Endothelial cell of umbilical vein (primary cell): ENCODE measurements at regions not wholly inside any gene's neighbourhood (a gene's known extent, or its start where the extent isn't known, plus 50 kb on each side); places are given as distances from the start of the nearest gene placed in this dataset.

Experiments
- BruUV-seq: library from RNA; stranded (reverse); fragments of 400-500 nt; replicated peaks from 2 replicates; lab custom pipeline; 2021; lab: Mats Ljungman, UMichigan
- CTCF ChIA-PET: fragments of 300-600, 350-600 bp; sonication (Branson Sonifier 250); formaldehyde crosslinking; loops from one replicate; lab custom pipeline; 2021; ENCODE audit warnings: antibody characterized with exemption, inconsistent platforms; lab: Charles Lee
- POLR2A ChIA-PET: fragments of 300-600, 350-600 bp; sonication (Branson Sonifier 250); formaldehyde crosslinking; loops from one replicate; lab custom pipeline; 2021; ENCODE audit warnings: antibody characterized with exemption, inconsistent platforms; lab: Charles Lee
- DNase-seq: peaks from one replicate; pipeline ENCODE4 v3.0.0-alpha.2; 2011; ENCODE audit warnings: low read depth, low spot score
- FAIRE-seq: peaks from 2 replicates; lab custom pipeline; 2011; peaks lifted over from hg19 to GRCh38; lab: Jason Lieb, UNC
- H2AFZ ChIP-seq: 2 replicates; pipeline ENCODE4 v1.6.0; 2012; ENCODE audit warnings: low read depth, low read length, control low read depth, inconsistent platforms
- H3K27ac ChIP-seq: 2 replicates; pipeline ENCODE4 v1.5.1; 2011; ENCODE audit warnings: low read depth, mild to moderate bottlenecking, control low read depth, low read length, moderate library complexity; ENCODE audit not compliant: insufficient read depth
- H3K27me3 ChIP-seq, 2 experiments: 2 replicates each; pipeline versions ENCODE4 v1.6.0 to v1.6.1; 2011; ENCODE audit warnings: low read length in 2 of 2, mixed read lengths in 1 of 2; ENCODE audit not compliant: control insufficient read depth in 2 of 2, insufficient read depth in 2 of 2
- H3K36me3 ChIP-seq, 2 experiments: 2 replicates in 1 of 2; 3 replicates in 1 of 2; pipeline ENCODE4 v1.5.1; 2011; ENCODE audit warnings: low read length in 2 of 2, mild to moderate bottlenecking in 1 of 2, moderate library complexity in 1 of 2; ENCODE audit not compliant: control insufficient read depth in 2 of 2, insufficient read depth in 2 of 2; ENCODE audit errors: extremely low read depth in 1 of 2
- H3K4me1 ChIP-seq: 3 replicates; pipeline ENCODE4 v1.5.1; 2011; ENCODE audit warnings: mild to moderate bottlenecking, low read length; ENCODE audit not compliant: control insufficient read depth, insufficient read depth; ENCODE audit errors: extremely low read depth
- H3K4me2 ChIP-seq: 2 replicates; pipeline ENCODE4 v1.6.1; 2011; ENCODE audit warnings: low read length, control low read depth, mixed read lengths; ENCODE audit not compliant: insufficient read depth
- H3K4me3 ChIP-seq, 3 experiments: fragments of 200-600 bp in 1 of 3; sonication (generic), shearing (Covaris generic) in 1 of 3; replicated peaks in 1 of 3; 2 replicates each; pipeline ENCODE4 v1.5.1; 2011 to 2016; ENCODE audit warnings: control low read depth in 3 of 3, low read length in 3 of 3, mild to moderate bottlenecking in 2 of 3, inconsistent platforms in 1 of 3, low read depth in 1 of 3, moderate library complexity in 1 of 3; ENCODE audit not compliant: insufficient read depth in 1 of 3
- H3K79me2 ChIP-seq: 2 replicates; pipeline ENCODE4 v1.6.0; 2012; ENCODE audit warnings: low read length, inconsistent platforms; ENCODE audit not compliant: control insufficient read depth, insufficient read depth
- H3K9ac ChIP-seq: replicated peaks from 2 replicates; pipeline ENCODE3; 2011; ENCODE audit warnings: low read length, control low read depth; ENCODE audit not compliant: insufficient read depth; ENCODE audit errors: extremely low read depth
- H3K9me1 ChIP-seq: replicated peaks from 3 replicates; pipeline ENCODE4 v1.6.0; 2011; ENCODE audit warnings: mild to moderate bottlenecking, low read length; ENCODE audit not compliant: control insufficient read depth, insufficient read depth; ENCODE audit errors: extremely low read depth
- H3K9me3 ChIP-seq: replicated peaks from 2 replicates; pipeline ENCODE4 v1.5.1; 2012; ENCODE audit warnings: low read length, inconsistent platforms; ENCODE audit not compliant: control insufficient read depth, insufficient read depth
- H4K20me1 ChIP-seq: replicated peaks from 2 replicates; pipeline ENCODE3; 2011; ENCODE audit warnings: mild to moderate bottlenecking, low read length; ENCODE audit not compliant: control insufficient read depth, insufficient read depth; ENCODE audit errors: extremely low read depth
- EZH2 ChIP-seq: IDR thresholded peaks from 2 replicates; pipeline ENCODE4 v1.6.1; 2012; ENCODE audit warnings: borderline replicate concordance, low read depth, mild to moderate bottlenecking, moderate library complexity, low read length, inconsistent platforms; ENCODE audit not compliant: severe bottlenecking
- FOS ChIP-seq: IDR thresholded peaks from 2 replicates; pipeline ENCODE4 v1.6.1; 2011; ENCODE audit warnings: mild to moderate bottlenecking, low read length, moderate library complexity, borderline replicate concordance; ENCODE audit not compliant: insufficient read depth
- GATA2 ChIP-seq: IDR thresholded peaks from 2 replicates; pipeline ENCODE4 v1.7.0; 2011; ENCODE audit warnings: low read depth, mild to moderate bottlenecking, moderate library complexity, mixed read lengths, low read length; ENCODE audit not compliant: insufficient read length, insufficient read depth
- JUN ChIP-seq: IDR thresholded peaks from 2 replicates; pipeline ENCODE4 v1.6.1; 2011; ENCODE audit warnings: borderline replicate concordance, low read depth; ENCODE audit not compliant: insufficient read length, insufficient read depth
- MYC ChIP-seq: IDR thresholded peaks from one replicate; pipeline ENCODE4 v1.6.1; 2011; ENCODE audit warnings: mild to moderate bottlenecking, low read depth, low read length
- POLR2A ChIP-seq: IDR thresholded peaks from 2 replicates; pipeline ENCODE4 v1.6.1; 2012; ENCODE audit warnings: low read depth, mild to moderate bottlenecking, control low read depth, low read length
- POLR2AphosphoS5 ChIP-seq: IDR thresholded peaks from 2 replicates; pipeline ENCODE4 v1.6.1; 2012; ENCODE audit warnings: low read depth, mild to moderate bottlenecking, control low read depth, low read length, moderate library complexity; ENCODE audit not compliant: insufficient read depth
- dilution Hi-C: fragments of 300-500 bp; cut with MboI; formaldehyde crosslinking; loops from one replicate; pipeline ENCODE4 v1.15.0; 2019; ENCODE audit warnings: low sequenced_read_pairs; ENCODE audit not compliant: extremely low pct_ligation_motif_present
- intact Hi-C: fragments of 100-400 bp; cut with micrococcal nuclease; formaldehyde crosslinking; loops from one replicate; pipeline ENCODE4 v1.10.0; 2022
- TF ChIP-seq, protein P1 (sequence below), 2 donors: IDR thresholded peaks; 1 replicate in 1 of 2; 2 replicates in 1 of 2; pipeline ENCODE4 v1.5.1; 2011; ENCODE audit warnings: low read length in 2 of 2, mild to moderate bottlenecking in 2 of 2, moderate library complexity in 2 of 2, control low read depth in 1 of 2, inconsistent platforms in 1 of 2, low read depth in 1 of 2; ENCODE audit not compliant: insufficient read depth in 1 of 2; ENCODE audit errors: extremely low read depth in 1 of 2
- TF ChIP-seq, protein P2 (sequence below): IDR thresholded peaks from 2 replicates; pipeline ENCODE4 v1.6.1; 2011; ENCODE audit not compliant: insufficient read depth, insufficient read length

DNA sequence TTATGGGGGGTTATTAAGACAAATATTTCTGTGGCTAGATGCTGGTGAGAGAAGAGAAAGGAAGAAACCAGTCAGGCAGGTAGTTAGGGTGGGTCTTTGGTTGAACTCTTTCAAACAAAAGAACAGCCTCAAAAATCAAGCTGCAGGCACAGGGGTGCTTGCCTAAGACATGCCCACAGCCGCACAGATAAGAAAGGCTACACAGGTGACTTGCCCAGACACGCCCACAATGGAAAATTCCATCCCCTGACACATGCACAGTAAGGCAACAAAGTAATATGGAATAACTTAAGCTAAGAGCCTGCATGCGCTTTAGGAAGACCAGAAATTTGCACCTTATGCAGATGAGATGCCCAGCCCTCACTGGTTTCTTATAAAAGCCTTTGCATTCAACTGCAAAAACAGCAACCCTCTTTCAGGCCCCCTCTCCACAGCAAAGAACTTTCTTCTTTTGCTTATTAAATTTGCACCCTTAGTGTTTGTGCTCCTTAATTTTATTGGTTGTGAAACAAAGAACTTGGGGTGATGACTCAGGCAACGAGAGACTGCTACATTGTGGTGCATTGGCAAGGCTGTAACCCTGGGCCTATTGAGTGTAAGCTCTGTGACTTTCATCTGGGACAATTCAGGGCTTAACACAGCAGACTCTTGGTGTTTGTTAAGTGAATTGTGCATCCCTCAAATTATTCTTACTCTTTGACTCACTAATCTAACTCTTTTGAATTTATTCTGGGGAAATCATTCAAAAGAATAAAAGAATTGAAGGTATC lies 149.4 kb downstream of the RPAP3 start:
- intact Hi-C loops (no loop called here), dilution Hi-C loops (no loop called here)
- no peak for TF ChIP-seq FOS
- TF ChIP-seq, protein P1, sequence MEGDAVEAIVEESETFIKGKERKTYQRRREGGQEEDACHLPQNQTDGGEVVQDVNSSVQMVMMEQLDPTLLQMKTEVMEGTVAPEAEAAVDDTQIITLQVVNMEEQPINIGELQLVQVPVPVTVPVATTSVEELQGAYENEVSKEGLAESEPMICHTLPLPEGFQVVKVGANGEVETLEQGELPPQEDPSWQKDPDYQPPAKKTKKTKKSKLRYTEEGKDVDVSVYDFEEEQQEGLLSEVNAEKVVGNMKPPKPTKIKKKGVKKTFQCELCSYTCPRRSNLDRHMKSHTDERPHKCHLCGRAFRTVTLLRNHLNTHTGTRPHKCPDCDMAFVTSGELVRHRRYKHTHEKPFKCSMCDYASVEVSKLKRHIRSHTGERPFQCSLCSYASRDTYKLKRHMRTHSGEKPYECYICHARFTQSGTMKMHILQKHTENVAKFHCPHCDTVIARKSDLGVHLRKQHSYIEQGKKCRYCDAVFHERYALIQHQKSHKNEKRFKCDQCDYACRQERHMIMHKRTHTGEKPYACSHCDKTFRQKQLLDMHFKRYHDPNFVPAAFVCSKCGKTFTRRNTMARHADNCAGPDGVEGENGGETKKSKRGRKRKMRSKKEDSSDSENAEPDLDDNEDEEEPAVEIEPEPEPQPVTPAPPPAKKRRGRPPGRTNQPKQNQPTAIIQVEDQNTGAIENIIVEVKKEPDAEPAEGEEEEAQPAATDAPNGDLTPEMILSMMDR (IDR thresholded peaks at IDR 0.05; ENCODE audit: extremely low read depth in 1 of 2, insufficient read depth in 1 of 2, low read depth in 1 of 2, low read length in 2 of 2) = no peak
- TF ChIP-seq, protein P2, sequence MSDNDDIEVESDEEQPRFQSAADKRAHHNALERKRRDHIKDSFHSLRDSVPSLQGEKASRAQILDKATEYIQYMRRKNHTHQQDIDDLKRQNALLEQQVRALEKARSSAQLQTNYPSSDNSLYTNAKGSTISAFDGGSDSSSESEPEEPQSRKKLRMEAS = no peak
- TF ChIP-seq JUN = no peak
- TF ChIP-seq GATA2 = no peak
- no peak for TF ChIP-seq MYC
- no peak for TF ChIP-seq EZH2
- TF ChIP-seq POLR2AphosphoS5 = no peak
- no peak for TF ChIP-seq POLR2A
- Histone ChIP-seq H3K4me1 (no peaks in the 10 kb centered on the region), H3K4me3 (no peak overlapping the region), H3K9ac (no peak overlapping the region), H3K79me2 (no peaks in the 10 kb centered on the region), H3K9me3 (no peaks in the 10 kb centered on the region), H3K4me2 (no peak overlapping the region), H2AFZ (no peak overlapping the region), H3K27me3 (peaks cover 4 to 5% of the 10 kb centered on the region in 2 experiments), H4K20me1 (no peaks in the 10 kb centered on the region), H3K27ac (no peak overlapping the region), H3K9me1 (no peaks in the 10 kb centered on the region), H3K36me3 (no peaks in the 10 kb centered on the region)
- DNase-seq (no peak), FAIRE-seq (no peak)
- BruUV-seq = no TSS peak
- ChIA-PET CTCF (no interaction called here), POLR2A (no interaction called here)
